ENCODE measurements at regions not wholly inside any gene's neighbourhood (a gene's known extent, or its start where the extent isn't known, plus 50 kb on each side); places are given as distances from the start of the nearest gene placed in this dataset.

DNA sequence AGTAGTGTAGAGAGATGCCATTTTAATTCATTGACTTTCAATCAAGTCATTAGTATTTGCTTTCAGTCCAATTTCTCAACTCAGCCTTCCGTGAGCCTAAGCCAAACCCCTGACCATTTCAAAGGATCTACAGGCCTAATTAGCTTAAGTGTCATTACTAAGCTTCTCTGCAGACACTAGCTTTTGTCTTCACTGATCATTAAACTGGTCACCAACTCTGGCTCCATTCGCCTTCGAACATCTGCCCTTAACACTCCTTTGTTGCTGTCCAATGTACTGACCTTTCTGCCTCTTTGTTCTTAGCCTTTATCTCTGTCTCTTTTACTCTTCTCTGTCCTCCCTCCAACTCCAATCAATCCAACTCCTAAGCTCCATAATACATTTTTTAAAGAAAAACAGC lies 299.3 kb downstream of the DIRAS2 start:
- H3K27me3 ChIP-seq (replicated peaks in 1 of 2; ENCODE audit: control insufficient read depth in 2 of 2, insufficient read depth in 2 of 2, low read length in 1 of 2): no peaks in the 10 kb centered on the region; a peak in 1 of 4 replicates
- H3K9ac ChIP-seq (ENCODE audit: control insufficient read depth, insufficient read depth, low read length): no peak overlapping the region
- H3K4me3 ChIP-seq: no peak overlapping the region
- no peaks in the 10 kb centered on the region for H3K9me3 ChIP-seq (replicated peaks; ENCODE audit: control insufficient read depth, insufficient read depth, low read length)
- H3K27ac ChIP-seq (ENCODE audit: control insufficient read depth, insufficient read depth): no peak overlapping the region
- no peak overlapping the region for H2AFZ ChIP-seq (ENCODE audit: control insufficient read depth, low read depth, low read length)
- FAIRE-seq (no peak), DNase-seq (ENCODE audit: low read depth, low spot score) (no peak), ATAC-seq (no peak)
- H3K79me2 ChIP-seq (ENCODE audit: control insufficient read depth, insufficient read depth, low read length): no peaks in the 10 kb centered on the region
- CTCF ChIA-PET: interaction anchor here (1.4 kb wide), 1 partner anchor 25 kb away, joined by 3 read pairs; no protein-coding TSS in a partner anchor
- no peak for TF ChIP-seq SMC3 (IDR thresholded peaks at IDR 0.05; ENCODE audit: borderline replicate concordance, low read length)
- TF ChIP-seq PAX5 (IDR thresholded peaks at IDR 0.05; ENCODE audit: borderline replicate concordance, low read depth, low read length): no peak
- TF ChIP-seq, protein P1, sequence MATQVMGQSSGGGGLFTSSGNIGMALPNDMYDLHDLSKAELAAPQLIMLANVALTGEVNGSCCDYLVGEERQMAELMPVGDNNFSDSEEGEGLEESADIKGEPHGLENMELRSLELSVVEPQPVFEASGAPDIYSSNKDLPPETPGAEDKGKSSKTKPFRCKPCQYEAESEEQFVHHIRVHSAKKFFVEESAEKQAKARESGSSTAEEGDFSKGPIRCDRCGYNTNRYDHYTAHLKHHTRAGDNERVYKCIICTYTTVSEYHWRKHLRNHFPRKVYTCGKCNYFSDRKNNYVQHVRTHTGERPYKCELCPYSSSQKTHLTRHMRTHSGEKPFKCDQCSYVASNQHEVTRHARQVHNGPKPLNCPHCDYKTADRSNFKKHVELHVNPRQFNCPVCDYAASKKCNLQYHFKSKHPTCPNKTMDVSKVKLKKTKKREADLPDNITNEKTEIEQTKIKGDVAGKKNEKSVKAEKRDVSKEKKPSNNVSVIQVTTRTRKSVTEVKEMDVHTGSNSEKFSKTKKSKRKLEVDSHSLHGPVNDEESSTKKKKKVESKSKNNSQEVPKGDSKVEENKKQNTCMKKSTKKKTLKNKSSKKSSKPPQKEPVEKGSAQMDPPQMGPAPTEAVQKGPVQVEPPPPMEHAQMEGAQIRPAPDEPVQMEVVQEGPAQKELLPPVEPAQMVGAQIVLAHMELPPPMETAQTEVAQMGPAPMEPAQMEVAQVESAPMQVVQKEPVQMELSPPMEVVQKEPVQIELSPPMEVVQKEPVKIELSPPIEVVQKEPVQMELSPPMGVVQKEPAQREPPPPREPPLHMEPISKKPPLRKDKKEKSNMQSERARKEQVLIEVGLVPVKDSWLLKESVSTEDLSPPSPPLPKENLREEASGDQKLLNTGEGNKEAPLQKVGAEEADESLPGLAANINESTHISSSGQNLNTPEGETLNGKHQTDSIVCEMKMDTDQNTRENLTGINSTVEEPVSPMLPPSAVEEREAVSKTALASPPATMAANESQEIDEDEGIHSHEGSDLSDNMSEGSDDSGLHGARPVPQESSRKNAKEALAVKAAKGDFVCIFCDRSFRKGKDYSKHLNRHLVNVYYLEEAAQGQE (IDR thresholded peaks at IDR 0.05; ENCODE audit: low read depth, low read length): peak; percentile 79
- no peak for TF ChIP-seq POU2F2 (IDR thresholded peaks at IDR 0.05; ENCODE audit: borderline replicate concordance, low read depth, low read length)
- RAD21 ChIA-PET (ENCODE audit: unreplicated experiment): no interaction called here
- SMC1A ChIA-PET (ENCODE audit: uncharacterized antibody, unreplicated experiment): no interaction called here
- no peak overlapping the region for H3K4me2 ChIP-seq (ENCODE audit: control insufficient read depth, insufficient read depth)
- 90% methylated on average over 3 of the region's 3 CpGs for WGBS (ENCODE audit: insufficient coverage, insufficient replicate concordance, low lambda C conversion rate, missing lambda C conversion rate)
- H4K20me1 ChIP-seq (ENCODE audit: control insufficient read depth, insufficient read depth): no peaks in the 10 kb centered on the region
- H3K36me3 ChIP-seq (ENCODE audit: control insufficient read depth in 2 of 2, insufficient read depth in 2 of 2, low read length in 1 of 2): no peaks in the 10 kb centered on the region
- no peaks in the 10 kb centered on the region for H3K4me1 ChIP-seq (ENCODE audit: control insufficient read depth, insufficient read depth, low read length)
- no TSS peak for BruUV-seq (replicated peaks)
- POLR2A ChIA-PET: no interaction called here
- intact Hi-C loops (cut with micrococcal nuclease; ENCODE audit: unreplicated experiment): no loop called here
- in situ Hi-C loops (cut with MboI): no loop called here

DNA sequence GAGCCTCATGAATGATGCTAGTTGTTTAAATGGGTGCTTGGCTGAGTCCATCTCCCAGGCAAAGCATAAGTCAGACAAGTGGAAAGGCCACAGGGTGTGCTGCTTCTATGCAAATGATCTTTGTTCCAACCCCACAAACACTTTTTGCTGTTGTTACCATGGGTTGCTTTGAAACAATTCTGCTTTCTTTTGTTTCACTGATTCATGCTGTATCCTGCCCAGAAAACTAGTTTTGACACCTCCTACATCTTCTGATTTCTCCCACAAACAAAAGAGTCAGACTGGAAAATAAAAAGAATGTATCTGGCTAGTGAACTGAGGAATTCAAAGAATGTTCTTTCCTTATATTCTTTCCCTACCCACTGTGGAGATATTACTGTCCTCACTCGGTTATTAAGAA lies 298.6 kb downstream of the DIRAS2 start:
- intact Hi-C loops (cut with micrococcal nuclease; ENCODE audit: unreplicated experiment) (no loop called here), in situ Hi-C loops (cut with MboI) (no loop called here)
- ChIA-PET RAD21 (ENCODE audit: unreplicated experiment) (no interaction called here), CTCF (interaction anchor here (1.4 kb wide), 1 partner anchor 25 kb away, joined by 3 read pairs; no protein-coding TSS in a partner anchor), SMC1A (ENCODE audit: uncharacterized antibody, unreplicated experiment) (no interaction called here), POLR2A (no interaction called here)
- no peak for FAIRE-seq
- Histone ChIP-seq H3K4me2 (ENCODE audit: control insufficient read depth, insufficient read depth) (no peak overlapping the region), H3K27me3 (replicated peaks in 1 of 2; ENCODE audit: control insufficient read depth in 2 of 2, insufficient read depth in 2 of 2, low read length in 1 of 2) (no peaks in the 10 kb centered on the region; a peak in 1 of 4 replicates), H2AFZ (ENCODE audit: control insufficient read depth, low read depth, low read length) (no peak overlapping the region), H3K9ac (ENCODE audit: control insufficient read depth, insufficient read depth, low read length) (no peak overlapping the region), H3K4me3 (no peak overlapping the region), H4K20me1 (ENCODE audit: control insufficient read depth, insufficient read depth) (no peaks in the 10 kb centered on the region), H3K4me1 (ENCODE audit: control insufficient read depth, insufficient read depth, low read length) (no peaks in the 10 kb centered on the region), H3K27ac (ENCODE audit: control insufficient read depth, insufficient read depth) (no peak overlapping the region), H3K36me3 (ENCODE audit: control insufficient read depth in 2 of 2, insufficient read depth in 2 of 2, low read length in 1 of 2) (no peaks in the 10 kb centered on the region), H3K79me2 (ENCODE audit: control insufficient read depth, insufficient read depth, low read length) (no peaks in the 10 kb centered on the region), H3K9me3 (replicated peaks; ENCODE audit: control insufficient read depth, insufficient read depth, low read length) (no peaks in the 10 kb centered on the region)
- DNase-seq (ENCODE audit: low read depth, low spot score): no peak
- WGBS (ENCODE audit: insufficient coverage, insufficient replicate concordance, low lambda C conversion rate, missing lambda C conversion rate): 4% methylated on average over 1 of the region's 1 CpG
- no TSS peak for BruUV-seq (replicated peaks)
- no peak for ATAC-seq
- TF ChIP-seq SP1 (IDR thresholded peaks at IDR 0.05; ENCODE audit: low read depth, low read length): no peak
- no peak for TF ChIP-seq RBBP5 (conservative IDR thresholded peaks at IDR 0.05)
- TF ChIP-seq, protein P2, sequence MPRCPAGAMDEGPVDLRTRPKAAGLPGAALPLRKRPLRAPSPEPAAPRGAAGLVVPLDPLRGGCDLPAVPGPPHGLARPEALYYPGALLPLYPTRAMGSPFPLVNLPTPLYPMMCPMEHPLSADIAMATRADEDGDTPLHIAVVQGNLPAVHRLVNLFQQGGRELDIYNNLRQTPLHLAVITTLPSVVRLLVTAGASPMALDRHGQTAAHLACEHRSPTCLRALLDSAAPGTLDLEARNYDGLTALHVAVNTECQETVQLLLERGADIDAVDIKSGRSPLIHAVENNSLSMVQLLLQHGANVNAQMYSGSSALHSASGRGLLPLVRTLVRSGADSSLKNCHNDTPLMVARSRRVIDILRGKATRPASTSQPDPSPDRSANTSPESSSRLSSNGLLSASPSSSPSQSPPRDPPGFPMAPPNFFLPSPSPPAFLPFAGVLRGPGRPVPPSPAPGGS (IDR thresholded peaks at IDR 0.05; ENCODE audit: borderline replicate concordance, insufficient read depth, low read depth, low read length, poor library complexity, severe bottlenecking): no peak
- no peak for TF ChIP-seq CEBPB (IDR thresholded peaks at IDR 0.05; ENCODE audit: borderline replicate concordance in 1 of 2, low read depth in 2 of 2, low read length in 2 of 2)
- TF ChIP-seq ATF7 (IDR thresholded peaks at IDR 0.05; ENCODE audit: low read depth): no peak
- TF ChIP-seq NFIC (IDR thresholded peaks at IDR 0.05; ENCODE audit: low read depth, low read length): no peak
- no peak for TF ChIP-seq FOS (IDR thresholded peaks at IDR 0.05; ENCODE audit: borderline replicate concordance, extremely low read depth, insufficient read length)
- TF ChIP-seq, protein P3, sequence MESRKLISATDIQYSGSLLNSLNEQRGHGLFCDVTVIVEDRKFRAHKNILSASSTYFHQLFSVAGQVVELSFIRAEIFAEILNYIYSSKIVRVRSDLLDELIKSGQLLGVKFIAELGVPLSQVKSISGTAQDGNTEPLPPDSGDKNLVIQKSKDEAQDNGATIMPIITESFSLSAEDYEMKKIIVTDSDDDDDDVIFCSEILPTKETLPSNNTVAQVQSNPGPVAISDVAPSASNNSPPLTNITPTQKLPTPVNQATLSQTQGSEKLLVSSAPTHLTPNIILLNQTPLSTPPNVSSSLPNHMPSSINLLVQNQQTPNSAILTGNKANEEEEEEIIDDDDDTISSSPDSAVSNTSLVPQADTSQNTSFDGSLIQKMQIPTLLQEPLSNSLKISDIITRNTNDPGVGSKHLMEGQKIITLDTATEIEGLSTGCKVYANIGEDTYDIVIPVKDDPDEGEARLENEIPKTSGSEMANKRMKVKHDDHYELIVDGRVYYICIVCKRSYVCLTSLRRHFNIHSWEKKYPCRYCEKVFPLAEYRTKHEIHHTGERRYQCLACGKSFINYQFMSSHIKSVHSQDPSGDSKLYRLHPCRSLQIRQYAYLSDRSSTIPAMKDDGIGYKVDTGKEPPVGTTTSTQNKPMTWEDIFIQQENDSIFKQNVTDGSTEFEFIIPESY (IDR thresholded peaks at IDR 0.05): no peak
